ENCODE measurements at regions not wholly inside any gene's neighbourhood (a gene's known extent, or its start where the extent isn't known, plus 50 kb on each side); places are given as distances from the start of the nearest gene placed in this dataset.

- no peak overlapping the region for H3K4me3 ChIP-seq
- H3K9me2 ChIP-seq (replicated peaks; ENCODE audit: insufficient read depth) = no peaks in the 10 kb centered on the region
- H3K9me3 ChIP-seq (ENCODE audit: low read depth) = no peaks in the 10 kb centered on the region
- no peaks in the 10 kb centered on the region for H3K27me3 ChIP-seq
- H3K36me3 ChIP-seq (replicated peaks; ENCODE audit: insufficient read depth, low read depth) = no peaks in the 10 kb centered on the region
- H3K4me1 ChIP-seq (ENCODE audit: insufficient read depth) = peaks cover 13% of the 10 kb centered on the region
- TF ChIP-seq CTCF (IDR thresholded peaks at IDR 0.05; ENCODE audit: poor library complexity) (no peak), EZH2 (IDR thresholded peaks at IDR 0.05; ENCODE audit: borderline replicate concordance) (no peak), EZH2phosphoT487 (IDR thresholded peaks at IDR 0.05; ENCODE audit: low read depth, severe bottlenecking, unreplicated experiment) (no peak)
- H3K4me2 ChIP-seq = no peak overlapping the region
- DNase-seq (ENCODE audit: low spot score) = no peak
- no peaks in the 10 kb centered on the region for H4K20me1 ChIP-seq (ENCODE audit: insufficient read depth, poor library complexity, severe bottlenecking)
- H2AFZ ChIP-seq = no peak overlapping the region
- no peaks in the 10 kb centered on the region for H3K79me2 ChIP-seq
- no peak overlapping the region for H3K27ac ChIP-seq
These were observed 358.4 kb downstream of the BCKDHB start for GRCh38 chr6:80464901-80465300.

GRCh38 chr6:80463197-80463596 lies 356.7 kb downstream of the BCKDHB start:
- no peak for DNase-seq (ENCODE audit: low spot score)
- Histone ChIP-seq H3K9me3 (ENCODE audit: low read depth) (no peaks in the 10 kb centered on the region), H3K27me3 (no peaks in the 10 kb centered on the region), H3K27ac (no peak overlapping the region), H3K4me2 (no peak overlapping the region), H2AFZ (no peak overlapping the region), H3K4me3 (no peak overlapping the region), H3K79me2 (no peaks in the 10 kb centered on the region), H4K20me1 (ENCODE audit: insufficient read depth, poor library complexity, severe bottlenecking) (no peaks in the 10 kb centered on the region), H3K9me2 (replicated peaks; ENCODE audit: insufficient read depth) (no peaks in the 10 kb centered on the region), H3K4me1 (ENCODE audit: insufficient read depth) (peaks cover 9% of the 10 kb centered on the region), H3K36me3 (replicated peaks; ENCODE audit: insufficient read depth, low read depth) (no peaks in the 10 kb centered on the region)
- TF ChIP-seq EZH2phosphoT487 (IDR thresholded peaks at IDR 0.05; ENCODE audit: low read depth, severe bottlenecking, unreplicated experiment) = no peak
- no peak for TF ChIP-seq EZH2 (IDR thresholded peaks at IDR 0.05; ENCODE audit: borderline replicate concordance)
- no peak for TF ChIP-seq CTCF (IDR thresholded peaks at IDR 0.05; ENCODE audit: poor library complexity)

- Histone ChIP-seq H3K27me3 (no peaks in the 10 kb centered on the region), H3K4me2 (no peak overlapping the region), H3K27ac (no peak overlapping the region), H3K9me3 (ENCODE audit: low read depth) (no peaks in the 10 kb centered on the region), H3K79me2 (no peaks in the 10 kb centered on the region), H4K20me1 (ENCODE audit: insufficient read depth, poor library complexity, severe bottlenecking) (no peaks in the 10 kb centered on the region), H3K9me2 (replicated peaks; ENCODE audit: insufficient read depth) (no peaks in the 10 kb centered on the region), H3K4me3 (no peak overlapping the region), H3K4me1 (ENCODE audit: insufficient read depth) (peaks cover 16% of the 10 kb centered on the region), H3K36me3 (replicated peaks; ENCODE audit: insufficient read depth, low read depth) (no peaks in the 10 kb centered on the region), H2AFZ (no peak overlapping the region)
- DNase-seq (ENCODE audit: low spot score) = no peak
- 77% methylated on average over 1 of the region's 1 CpG for WGBS (ENCODE audit: low lambda C conversion rate, missing lambda C conversion rate)
- TF ChIP-seq EZH2phosphoT487 (IDR thresholded peaks at IDR 0.05; ENCODE audit: low read depth, severe bottlenecking, unreplicated experiment) = no peak
- no peak for TF ChIP-seq CTCF (IDR thresholded peaks at IDR 0.05; ENCODE audit: poor library complexity)
- TF ChIP-seq EZH2 (IDR thresholded peaks at IDR 0.05; ENCODE audit: borderline replicate concordance) = no peak
These were observed 353.9 kb downstream of the BCKDHB start for GRCh38 chr6:80460257-80460865.

Data from hepatocyte (in vitro differentiated cells).